GM10266 (cell line): ENCODE measurements at regions not wholly inside any gene's neighbourhood (a gene's known extent, or its start where the extent isn't known, plus 50 kb on each side); places are given as distances from the start of the nearest gene placed in this dataset.

Experiments
- DNase-seq: peaks from one replicate; pipeline ENCODE4 v3.0.0; 2012; ENCODE audit errors: extremely low spot score
- CTCF ChIP-seq: IDR thresholded peaks from 2 replicates; pipeline ENCODE4 v1.5.1; 2012; ENCODE audit warnings: mild to moderate bottlenecking, low read depth; ENCODE audit not compliant: control insufficient read depth, insufficient read depth; ENCODE audit errors: missing control alignments

GRCh38 chr2:81529944-81530343 is 1225.4 kb upstream of the LRRTM1 start:
- no peak for TF ChIP-seq CTCF
- no peak for DNase-seq

GRCh38 chr2:81528852-81529480 is 1224.4 kb upstream of the LRRTM1 start:
- no peak for TF ChIP-seq CTCF
- DNase-seq = no peak

GRCh38 chr2:81523344-81523743 is 1218.8 kb upstream of the LRRTM1 start:
- no peak for TF ChIP-seq CTCF
- no peak for DNase-seq

GRCh38 chr2:81513328-81513727 is 1208.8 kb upstream of the LRRTM1 start:
- no peak for DNase-seq
- TF ChIP-seq CTCF = no peak

- no peak for TF ChIP-seq CTCF
- DNase-seq = no peak
Measured at GRCh38 chr2:81505586-81505985, 1201.0 kb upstream of the LRRTM1 start.

- TF ChIP-seq CTCF = no peak
- DNase-seq = no peak
Measured at GRCh38 chr2:81495556-81495955, 1191.0 kb upstream of the LRRTM1 start.

GRCh38 chr2:81483254-81483653 is 1178.7 kb upstream of the LRRTM1 start:
- no peak for DNase-seq
- no peak for TF ChIP-seq CTCF
